A673 (cell line): ENCODE measurements at regions not wholly inside any gene's neighbourhood (a gene's known extent, or its start where the extent isn't known, plus 50 kb on each side); places are given as distances from the start of the nearest gene placed in this dataset.
A peak's percentile ranks its signal among the peaks of the same experiment; 100 is the strongest.

ENCODE experiments used
- BruUV-seq: library from RNA; stranded (reverse); fragments of 400-500 nt; replicated peaks from 2 replicates; lab custom pipeline; 2021; lab: Mats Ljungman, UMichigan
- CTCF ChIA-PET: fragments of 300-600 bp; sonication (Branson Sonifier 250); formaldehyde crosslinking; loops from one replicate; lab custom pipeline; 2022; ENCODE audit warnings: antibody characterized with exemption; lab: Charles Lee
- POLR2A ChIA-PET: fragments of 300-600 bp; sonication (Branson Sonifier 250); formaldehyde crosslinking; loops from one replicate; lab custom pipeline; 2022; ENCODE audit warnings: antibody characterized with exemption; ENCODE audit not compliant: low non-redundant PET; lab: Charles Lee
- DNase-seq: peaks from one replicate; pipeline ENCODE4 v3.0.0-alpha.2; 2015; ENCODE audit warnings: low spot score
- H3K27ac ChIP-seq: fragments of 200-600 bp; sonication (generic); 2 replicates; pipeline ENCODE4 v1.5.1; 2016; ENCODE audit warnings: mixed run types, low read depth, mild to moderate bottlenecking, mixed read lengths, antibody characterized with exemption, low read length; ENCODE audit not compliant: poor library complexity, severe bottlenecking
- H3K27me3 ChIP-seq: fragments of 200-600 bp; sonication (generic); replicated peaks from 2 replicates; pipeline ENCODE4 v1.6.1; 2017; ENCODE audit warnings: mixed run types, low read depth, mild to moderate bottlenecking, mixed read lengths, antibody characterized with exemption, low read length; ENCODE audit not compliant: insufficient read depth, poor library complexity
- H3K36me3 ChIP-seq: fragments of 200-600 bp; sonication (generic); 2 replicates; pipeline ENCODE4 v1.6.1; 2016; ENCODE audit warnings: mixed run types, mild to moderate bottlenecking, mixed read lengths, antibody characterized with exemption, low read length; ENCODE audit not compliant: insufficient read depth, poor library complexity, severe bottlenecking
- H3K4me1 ChIP-seq: fragments of 200-600 bp; sonication (generic); 2 replicates; pipeline ENCODE4 v1.6.1; 2017; ENCODE audit warnings: mixed run types, mild to moderate bottlenecking, mixed read lengths, antibody characterized with exemption, low read length; ENCODE audit not compliant: insufficient read depth, poor library complexity, severe bottlenecking
- H3K4me3 ChIP-seq: fragments of 200-600 bp; sonication (generic); 2 replicates; pipeline ENCODE4 v1.5.1; 2016; ENCODE audit warnings: low read depth, mixed run types, mild to moderate bottlenecking, mixed read lengths, low read length; ENCODE audit not compliant: poor library complexity, severe bottlenecking
- H3K9me3 ChIP-seq: fragments of 200-600 bp; sonication (generic); 2 replicates; pipeline ENCODE4 v1.6.1; 2016; ENCODE audit warnings: mixed run types, low read depth, mild to moderate bottlenecking, mixed read lengths, antibody characterized with exemption, low read length; ENCODE audit not compliant: poor library complexity, severe bottlenecking
- EZH2 ChIP-seq: fragments of 200-600 bp; sonication (generic); IDR thresholded peaks from 2 replicates; pipeline ENCODE4 v1.6.1; 2017; ENCODE audit warnings: borderline replicate concordance, low read depth, mild to moderate bottlenecking, mixed read lengths, antibody characterized with exemption, low read length; ENCODE audit not compliant: poor library complexity, severe bottlenecking
- intact Hi-C: fragments of 100-400 bp; cut with micrococcal nuclease; formaldehyde crosslinking; loops from one replicate; pipeline ENCODE4 v1.10.0; 2022; ENCODE audit not compliant: unreplicated experiment
- TF ChIP-seq, protein P1 (sequence below): fragments of 300-800, 200-600 bp; sonication (generic); conservative IDR thresholded peaks from 2 replicates; pipeline ENCODE4 v1.5.1; 2017; ENCODE audit warnings: low read depth, mild to moderate bottlenecking, antibody characterized with exemption, low read length, moderate library complexity, mixed read lengths

DNA sequence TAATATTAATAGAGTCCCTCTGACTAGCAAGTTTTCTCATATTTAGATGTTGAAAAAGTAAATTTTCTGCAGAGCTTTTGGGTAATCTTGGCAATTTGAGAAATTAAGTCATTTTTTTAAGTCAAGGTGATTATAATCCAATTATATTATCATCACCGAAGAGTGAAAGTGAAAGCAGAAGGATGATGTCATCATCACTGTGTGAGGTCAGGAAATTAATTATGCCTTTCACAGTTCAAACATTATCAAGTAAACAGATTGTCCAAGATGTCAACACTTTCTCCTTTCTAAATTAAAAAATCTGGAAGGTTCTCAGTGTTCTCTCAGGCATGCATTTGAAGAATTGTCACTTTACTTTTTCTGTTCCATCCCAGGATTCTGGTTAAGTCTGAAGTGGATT is 296.0 kb downstream of the TBX15 start:
- ChIA-PET CTCF (no interaction called here), POLR2A (no interaction called here)
- no peak for DNase-seq
- Histone ChIP-seq H3K9me3 (no peaks in the 10 kb centered on the region), H3K4me3 (no peak overlapping the region), H3K4me1 (no peaks in the 10 kb centered on the region), H3K27me3 (no peaks in the 10 kb centered on the region), H3K27ac (no peak overlapping the region), H3K36me3 (no peaks in the 10 kb centered on the region)
- no TSS peak for BruUV-seq
- intact Hi-C loops: no loop called here
- TF ChIP-seq, protein P1, sequence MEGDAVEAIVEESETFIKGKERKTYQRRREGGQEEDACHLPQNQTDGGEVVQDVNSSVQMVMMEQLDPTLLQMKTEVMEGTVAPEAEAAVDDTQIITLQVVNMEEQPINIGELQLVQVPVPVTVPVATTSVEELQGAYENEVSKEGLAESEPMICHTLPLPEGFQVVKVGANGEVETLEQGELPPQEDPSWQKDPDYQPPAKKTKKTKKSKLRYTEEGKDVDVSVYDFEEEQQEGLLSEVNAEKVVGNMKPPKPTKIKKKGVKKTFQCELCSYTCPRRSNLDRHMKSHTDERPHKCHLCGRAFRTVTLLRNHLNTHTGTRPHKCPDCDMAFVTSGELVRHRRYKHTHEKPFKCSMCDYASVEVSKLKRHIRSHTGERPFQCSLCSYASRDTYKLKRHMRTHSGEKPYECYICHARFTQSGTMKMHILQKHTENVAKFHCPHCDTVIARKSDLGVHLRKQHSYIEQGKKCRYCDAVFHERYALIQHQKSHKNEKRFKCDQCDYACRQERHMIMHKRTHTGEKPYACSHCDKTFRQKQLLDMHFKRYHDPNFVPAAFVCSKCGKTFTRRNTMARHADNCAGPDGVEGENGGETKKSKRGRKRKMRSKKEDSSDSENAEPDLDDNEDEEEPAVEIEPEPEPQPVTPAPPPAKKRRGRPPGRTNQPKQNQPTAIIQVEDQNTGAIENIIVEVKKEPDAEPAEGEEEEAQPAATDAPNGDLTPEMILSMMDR: no peak
- no peak for TF ChIP-seq EZH2

DNA sequence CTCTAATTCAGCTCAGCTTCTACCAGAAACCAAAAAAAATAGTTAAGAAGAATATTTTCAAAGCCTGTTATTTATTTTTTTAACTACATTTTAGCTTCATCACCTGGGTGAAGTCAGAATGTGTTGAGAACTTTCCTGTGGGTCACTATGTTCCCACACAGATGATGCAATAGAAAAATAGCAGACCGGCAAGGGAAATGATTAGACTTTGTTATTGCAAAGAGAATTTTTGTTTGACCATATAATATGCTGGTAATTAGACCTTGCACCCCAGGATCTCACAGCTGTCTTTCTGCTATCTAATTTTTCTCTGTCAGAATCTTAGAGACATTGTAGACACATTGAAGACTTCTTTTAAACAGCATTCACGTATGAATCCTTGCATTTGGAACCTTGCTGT is 299.3 kb downstream of the TBX15 start:
- Histone ChIP-seq H3K4me3 (no peak overlapping the region), H3K27me3 (no peaks in the 10 kb centered on the region), H3K9me3 (no peaks in the 10 kb centered on the region), H3K36me3 (no peaks in the 10 kb centered on the region), H3K4me1 (no peaks in the 10 kb centered on the region), H3K27ac (no peak overlapping the region)
- ChIA-PET POLR2A (interaction anchor here (0.7 kb wide), 1 partner anchor 12 kb away, joined by 4 read pairs; no protein-coding TSS in a partner anchor), CTCF (no interaction called here)
- TF ChIP-seq, protein P1: no peak
- intact Hi-C loops: no loop called here
- no peak for DNase-seq
- no TSS peak for BruUV-seq

DNA sequence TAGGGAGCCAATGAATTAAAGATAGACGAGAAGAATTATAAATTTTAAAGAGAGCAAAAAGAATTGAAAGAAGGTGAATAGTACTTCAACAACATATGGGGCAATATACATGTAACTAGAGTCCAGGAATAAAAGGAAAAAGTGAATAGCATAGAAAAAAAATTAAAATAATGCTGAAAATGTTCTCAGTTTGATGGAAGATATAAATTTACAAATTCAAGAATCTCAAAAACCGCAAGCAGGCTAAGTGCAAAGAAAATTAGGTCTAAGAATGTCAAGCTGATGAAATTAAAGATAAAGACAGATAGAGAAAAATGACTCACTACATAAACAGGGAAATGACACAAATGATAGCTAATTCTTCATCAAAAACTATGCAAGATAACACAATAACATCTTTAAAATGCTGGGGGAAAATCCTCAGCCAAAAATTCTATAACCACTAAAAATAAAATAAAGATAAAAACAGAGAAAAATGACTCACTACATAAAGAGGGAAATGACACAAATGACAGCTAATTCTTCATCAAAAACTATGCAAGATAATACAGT is 326.3 kb downstream of the TBX15 start:
- H3K36me3 ChIP-seq: no peaks in the 10 kb centered on the region
- intact Hi-C loops: no loop called here
- no peak overlapping the region for H3K4me3 ChIP-seq
- DNase-seq: peak; percentile 10
- ChIA-PET POLR2A (no interaction called here), CTCF (no interaction called here)
- TF ChIP-seq, protein P1: no peak
- TF ChIP-seq EZH2: no peak
- BruUV-seq: no TSS peak
- no peaks in the 10 kb centered on the region for H3K4me1 ChIP-seq
- no peaks in the 10 kb centered on the region for H3K27me3 ChIP-seq
- H3K27ac ChIP-seq: no peak overlapping the region
- no peaks in the 10 kb centered on the region for H3K9me3 ChIP-seq
